Left kidney (tissue), 1 donor: ENCODE measurements at regions not wholly inside any gene's neighbourhood (a gene's known extent, or its start where the extent isn't known, plus 50 kb on each side); places are given as distances from the start of the nearest gene placed in this dataset.

Experiments
- DNase-seq: peaks from one replicate; pipeline ENCODE4 v3.0.0-alpha.2; 2013

- DNase-seq, result no peak
These were observed 408.1 kb downstream of the INHBA start for GRCh38 chr7:41294556-41295454.

DNA sequence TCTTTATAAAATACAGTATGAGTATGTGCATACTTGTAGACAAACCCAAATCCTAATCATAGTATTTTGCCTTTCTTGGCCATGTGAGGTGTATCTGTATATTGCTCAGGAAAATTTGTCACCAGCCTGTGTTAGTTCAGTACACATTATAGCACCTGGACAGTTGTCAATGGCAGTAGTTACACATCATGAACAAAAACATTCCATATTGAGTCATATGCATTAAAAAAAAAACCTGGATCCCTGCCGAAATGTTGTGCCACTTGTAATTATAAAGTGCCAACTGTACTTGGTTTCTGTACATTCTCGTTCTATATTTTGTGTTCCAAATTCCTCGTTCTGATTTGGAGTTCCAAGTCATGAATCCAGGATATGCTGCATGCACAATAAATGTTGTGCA, 410.4 kb downstream of the INHBA start:
- DNase-seq, result no peak

GRCh38 chr7:41287559-41288335, 415.1 kb downstream of the INHBA start:
- DNase-seq, result no peak

DNA sequence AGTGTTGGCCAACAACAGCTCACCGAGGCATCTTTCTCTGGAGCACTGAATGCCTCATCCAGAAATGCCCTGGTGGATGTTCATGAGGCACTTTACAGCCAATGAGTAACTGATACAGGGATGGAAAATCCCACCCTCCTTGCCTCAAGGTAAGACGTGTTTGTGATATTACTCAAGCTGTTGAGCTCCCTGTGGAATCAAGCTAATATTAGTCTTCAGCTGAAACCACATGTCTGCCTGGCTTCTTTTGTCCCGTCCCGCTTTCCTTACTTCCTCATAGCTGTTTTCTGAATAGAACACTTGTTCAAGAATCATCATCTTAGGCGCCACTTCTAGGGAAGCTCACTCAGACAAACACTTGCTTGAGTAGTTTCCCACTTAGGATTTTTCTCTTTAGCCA, 422.4 kb downstream of the INHBA start:
- no peak for DNase-seq

GRCh38 chr7:41277561-41277960, 425.3 kb downstream of the INHBA start:
- DNase-seq, result no peak

- DNase-seq, result no peak
These were observed 427.6 kb downstream of the INHBA start for GRCh38 chr7:41275255-41275654.

GRCh38 chr7:41274179-41274578, 428.7 kb downstream of the INHBA start:
- no peak for DNase-seq

DNA sequence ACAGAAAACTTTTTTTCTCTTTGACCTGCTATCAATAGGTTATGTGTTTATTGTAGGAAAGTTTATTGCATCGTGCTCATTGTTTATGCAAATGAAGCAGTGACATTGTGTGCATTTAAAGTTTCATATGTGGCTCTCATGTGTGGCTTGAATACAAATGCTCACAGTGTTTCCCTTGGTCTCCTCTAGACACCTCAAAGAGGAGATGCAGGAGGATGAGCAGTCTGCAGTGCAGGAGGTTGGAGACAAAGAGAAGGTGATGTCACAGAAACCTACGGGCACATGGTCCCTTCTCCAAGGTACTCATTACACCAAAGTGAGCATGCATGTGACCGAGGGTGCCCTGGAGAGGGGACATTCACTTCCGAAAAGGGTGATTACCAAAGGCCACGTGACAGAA, 430.2 kb downstream of the INHBA start:
- DNase-seq, result no peak

DNA sequence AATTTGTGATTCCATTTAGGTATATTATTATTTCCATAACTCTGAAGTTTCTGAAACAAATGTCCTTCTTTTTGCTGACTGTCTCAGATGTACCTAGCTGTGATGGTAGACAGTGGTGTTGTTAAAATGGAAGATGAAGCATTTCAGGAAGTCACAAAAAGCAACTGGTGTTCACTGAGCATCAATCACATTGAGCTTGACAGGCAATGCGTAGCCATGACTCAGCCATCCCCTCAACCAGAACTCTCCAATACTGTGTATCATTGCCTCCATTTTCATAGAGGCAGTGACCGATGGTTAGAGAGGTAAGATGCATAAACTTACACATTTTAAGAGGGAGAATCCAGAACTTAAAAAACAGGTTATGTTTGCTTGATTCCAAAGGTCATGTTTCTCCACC, 434.0 kb downstream of the INHBA start:
- DNase-seq, result no peak

GRCh38 chr7:41261080-41261479, 441.8 kb downstream of the INHBA start:
- DNase-seq, result no peak

DNA sequence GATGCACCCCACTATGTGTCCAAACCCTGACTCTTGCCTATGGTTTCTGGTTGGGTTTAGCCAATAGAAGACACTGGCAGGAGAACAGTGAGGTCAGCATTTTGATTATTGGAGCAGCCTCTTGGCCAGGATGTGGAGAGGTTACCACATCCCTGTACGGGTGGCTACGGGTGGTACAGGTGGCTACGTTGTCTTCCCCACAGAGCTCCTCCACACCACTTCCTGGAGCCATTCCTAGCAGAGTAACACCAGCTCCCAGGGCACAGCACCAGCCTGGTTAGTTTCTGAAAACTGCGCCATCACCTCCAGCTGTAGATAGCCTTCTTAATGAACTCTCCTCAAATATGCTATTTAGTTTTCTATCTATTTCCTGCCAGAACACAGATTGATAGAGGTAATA, 445.2 kb downstream of the INHBA start:
- no peak for DNase-seq

DNA sequence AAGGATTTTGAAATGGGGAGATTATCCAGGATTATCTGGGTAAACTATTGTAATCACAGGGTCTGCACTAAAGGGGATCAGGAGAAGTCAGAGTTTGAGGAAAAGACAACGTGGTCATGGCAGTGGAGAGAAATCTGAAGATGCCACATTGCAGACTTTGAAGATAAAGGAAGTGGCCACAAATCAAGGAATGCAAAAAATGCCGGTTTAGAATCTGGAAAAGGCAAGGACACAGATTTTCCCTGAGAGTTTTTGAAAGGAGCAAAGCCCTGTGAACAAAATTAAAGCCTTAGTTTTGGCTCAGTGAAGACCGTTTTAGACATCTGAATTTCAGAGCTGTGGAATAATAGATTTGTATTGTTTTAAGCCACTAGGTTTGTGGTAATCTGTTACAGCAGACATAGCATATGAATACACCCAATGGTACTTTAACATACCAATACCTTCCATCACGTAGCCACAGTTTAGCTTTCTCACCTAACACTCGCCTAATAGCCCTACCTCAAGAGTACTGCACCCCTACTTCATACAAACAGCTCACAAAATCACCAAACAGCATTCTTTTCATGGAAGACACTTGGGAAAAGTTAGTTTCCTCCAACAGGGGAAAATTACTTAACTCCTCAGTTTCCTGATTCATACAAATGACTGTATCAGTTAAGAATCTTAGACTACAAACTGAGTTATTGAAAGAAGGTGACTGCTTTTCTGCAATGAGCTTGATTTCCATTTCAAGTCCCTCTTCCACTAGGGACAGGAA, 446.5 kb downstream of the INHBA start:
- no peak for DNase-seq

DNA sequence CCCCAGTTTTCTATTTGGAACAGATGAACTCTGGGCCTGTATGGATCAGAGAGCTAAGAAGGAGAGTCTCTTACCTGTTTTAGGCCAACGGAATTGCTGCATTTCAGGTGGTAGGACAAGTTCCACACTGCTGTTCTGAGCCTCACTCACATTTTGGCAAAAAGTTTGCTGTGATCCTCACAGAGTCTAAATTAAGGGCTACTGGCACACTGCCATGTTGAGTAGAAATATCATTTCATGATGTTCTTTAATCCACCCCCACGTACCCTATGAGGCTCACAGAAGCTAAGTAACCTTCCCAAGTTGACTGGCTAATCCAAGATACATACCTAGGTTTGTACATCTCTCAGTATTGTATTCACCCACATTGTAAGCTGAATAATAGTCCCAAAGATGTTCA, 447.2 kb downstream of the INHBA start:
- no peak for DNase-seq

DNA sequence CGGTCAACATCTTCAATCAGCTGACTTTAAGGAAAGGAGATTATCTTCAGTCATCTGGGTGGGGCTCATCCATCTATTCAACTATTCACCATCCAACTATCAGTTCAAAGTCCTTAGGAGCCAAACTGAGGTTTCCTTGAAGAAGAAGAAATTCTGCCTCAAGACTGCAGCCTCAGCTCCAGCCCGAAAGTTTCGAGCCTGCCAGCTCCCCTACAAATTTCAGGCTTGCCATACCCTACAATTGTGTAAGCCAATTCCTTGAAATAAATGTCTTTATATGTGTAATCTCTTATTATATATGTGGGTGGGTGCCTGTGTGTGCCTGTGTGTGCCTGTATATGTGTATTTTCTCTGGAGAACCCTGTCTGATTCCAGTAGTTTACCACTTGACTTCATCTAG, 447.8 kb downstream of the INHBA start:
- no peak for DNase-seq

DNA sequence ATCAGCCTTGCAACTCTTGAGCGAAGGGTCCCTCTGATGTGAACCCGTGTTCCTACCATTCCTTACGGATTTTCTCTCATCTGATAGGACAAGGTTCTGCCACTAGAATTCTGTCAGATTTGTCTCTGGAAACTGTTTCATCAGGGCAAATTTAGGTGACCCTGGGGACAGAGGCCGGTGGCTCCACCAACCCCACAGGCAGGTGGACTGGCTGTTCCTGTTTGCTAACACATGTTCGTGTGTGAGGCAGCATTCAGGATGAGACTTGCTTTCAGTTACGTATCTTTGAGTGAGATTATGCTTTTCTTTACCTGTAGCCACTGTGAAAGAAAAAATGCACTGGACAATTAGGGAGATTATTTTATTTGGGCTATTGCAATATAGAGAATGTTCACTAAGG, 449.9 kb downstream of the INHBA start:
- DNase-seq, result no peak

DNA sequence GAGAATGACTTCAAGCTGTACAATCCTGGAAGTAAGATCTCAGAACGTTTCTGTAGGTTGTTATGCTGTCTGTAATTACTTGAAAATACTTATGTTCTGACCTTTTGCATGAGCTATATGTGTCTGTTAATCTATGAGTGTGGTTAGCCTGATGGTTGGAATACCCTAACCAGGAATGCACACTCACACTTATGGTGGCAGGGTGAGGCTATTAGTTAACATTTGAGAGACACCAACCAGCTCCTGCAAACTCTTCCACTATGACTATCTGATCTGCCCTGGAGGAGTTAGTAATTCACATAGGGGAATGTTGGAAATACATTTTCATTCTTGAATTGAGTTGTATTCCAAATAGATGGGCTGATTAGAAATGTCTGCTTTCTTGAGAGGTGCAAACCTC, 450.3 kb downstream of the INHBA start:
- DNase-seq, result no peak

DNA sequence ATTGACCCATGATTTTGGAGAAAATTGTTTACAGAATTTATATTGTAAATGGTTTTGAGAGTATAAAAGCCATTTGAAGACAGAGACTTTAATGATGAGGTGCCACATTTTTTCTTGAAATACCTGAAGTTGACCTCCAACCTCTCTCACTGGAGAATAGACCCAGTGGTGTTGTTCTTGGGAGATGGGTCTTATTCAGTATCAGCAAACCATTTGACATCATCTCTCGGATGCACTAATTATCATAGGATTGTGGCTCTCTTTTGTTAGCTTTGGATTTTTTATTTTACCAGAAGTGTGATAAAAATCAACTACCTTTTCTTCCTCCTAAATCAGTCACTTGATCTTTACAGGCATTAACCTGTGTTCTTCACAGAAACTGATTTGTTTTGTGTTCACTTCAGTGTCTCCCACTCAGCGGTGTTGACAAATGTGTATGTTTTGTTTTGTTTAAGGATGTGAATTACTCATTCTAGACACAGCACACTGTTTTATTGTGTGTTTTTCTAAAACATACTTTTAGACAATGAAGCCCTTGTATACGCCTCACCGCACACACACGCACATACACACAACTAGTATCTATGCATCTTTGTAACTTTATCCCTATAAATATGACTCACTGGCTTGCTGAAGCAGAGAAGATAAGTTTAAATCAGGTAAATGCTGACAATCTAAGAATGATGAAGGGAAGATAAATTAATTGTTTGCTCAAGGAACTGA, 455.6 kb downstream of the INHBA start:
- DNase-seq, result no peak

- no peak for DNase-seq
These were observed 457.0 kb downstream of the INHBA start for GRCh38 chr7:41245916-41246315.

GRCh38 chr7:41244246-41244645, 458.6 kb downstream of the INHBA start:
- DNase-seq, result no peak

GRCh38 chr7:41241641-41242040, 461.2 kb downstream of the INHBA start:
- no peak for DNase-seq

DNA sequence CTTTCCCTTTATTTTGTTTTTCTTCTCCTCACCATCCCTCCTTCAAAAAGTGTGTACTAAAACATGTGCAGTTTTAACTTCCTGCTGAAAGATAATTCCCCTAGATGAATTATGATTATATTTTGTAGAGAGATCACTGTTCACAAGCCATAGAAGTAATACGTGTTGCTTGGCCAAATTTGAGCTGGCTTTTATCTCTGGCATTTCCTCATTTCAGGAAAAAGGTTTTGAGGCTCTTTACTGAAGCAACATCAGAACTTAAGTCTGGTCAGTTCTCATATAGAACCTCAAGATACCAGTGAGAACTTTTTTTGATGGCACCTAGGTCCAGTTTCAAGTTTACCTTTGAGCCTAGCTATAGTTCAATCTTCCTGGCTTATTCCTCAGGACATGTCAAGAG, 463.3 kb downstream of the INHBA start:
- no peak for DNase-seq

GRCh38 chr7:41238851-41239331, 464.0 kb downstream of the INHBA start:
- DNase-seq, result peak; percentile 51
